Stomach (tissue), 4 donors: ENCODE measurements at regions not wholly inside any gene's neighbourhood (a gene's known extent, or its start where the extent isn't known, plus 50 kb on each side); places are given as distances from the start of the nearest gene placed in this dataset.

Experiments used
- POLR2A ChIP-seq, 4 donors: fragments of 450-650 bp; IDR thresholded peaks; one replicate each; pipeline ENCODE4 v1.6.1; 2016; ENCODE audit warnings: antibody characterized with exemption in 4 of 4, control low read depth in 2 of 4, mild to moderate bottlenecking in 1 of 4, moderate library complexity in 1 of 4
- TF ChIP-seq, protein P1 (sequence below), 7 experiments: fragments of 450-650 bp in 4 of 7; fragments of 200-600 bp in 3 of 7; sonication (generic) in 3 of 7; IDR thresholded peaks; one replicate each; pipeline ENCODE4 v1.5.1; 2016 to 2019; ENCODE audit warnings: antibody characterized with exemption in 7 of 7, control low read depth in 2 of 7, mild to moderate bottlenecking in 1 of 7

DNA sequence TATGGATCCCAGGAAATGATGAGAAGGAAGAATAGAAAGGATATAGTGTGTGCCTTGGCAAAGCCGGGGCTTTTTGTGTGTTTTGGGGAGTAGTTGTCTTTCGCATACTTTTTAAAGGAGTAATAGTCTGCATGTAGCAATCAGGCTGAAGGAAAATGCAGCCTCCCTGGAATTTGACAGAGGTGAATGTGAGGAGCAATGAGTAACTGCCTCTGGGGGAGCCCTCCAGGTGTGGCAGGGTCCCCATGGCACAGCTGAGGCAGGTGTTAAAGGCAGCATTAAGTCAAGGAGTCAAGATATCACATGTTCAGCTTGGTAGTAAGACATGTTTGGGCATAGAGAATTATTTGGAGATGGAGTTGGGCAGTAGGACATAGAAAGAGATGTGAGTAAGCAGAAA, 203.1 kb downstream of the C6orf118 start:
- TF ChIP-seq POLR2A (IDR thresholded peaks at IDR 0.05), result no peak
- TF ChIP-seq, protein P1, sequence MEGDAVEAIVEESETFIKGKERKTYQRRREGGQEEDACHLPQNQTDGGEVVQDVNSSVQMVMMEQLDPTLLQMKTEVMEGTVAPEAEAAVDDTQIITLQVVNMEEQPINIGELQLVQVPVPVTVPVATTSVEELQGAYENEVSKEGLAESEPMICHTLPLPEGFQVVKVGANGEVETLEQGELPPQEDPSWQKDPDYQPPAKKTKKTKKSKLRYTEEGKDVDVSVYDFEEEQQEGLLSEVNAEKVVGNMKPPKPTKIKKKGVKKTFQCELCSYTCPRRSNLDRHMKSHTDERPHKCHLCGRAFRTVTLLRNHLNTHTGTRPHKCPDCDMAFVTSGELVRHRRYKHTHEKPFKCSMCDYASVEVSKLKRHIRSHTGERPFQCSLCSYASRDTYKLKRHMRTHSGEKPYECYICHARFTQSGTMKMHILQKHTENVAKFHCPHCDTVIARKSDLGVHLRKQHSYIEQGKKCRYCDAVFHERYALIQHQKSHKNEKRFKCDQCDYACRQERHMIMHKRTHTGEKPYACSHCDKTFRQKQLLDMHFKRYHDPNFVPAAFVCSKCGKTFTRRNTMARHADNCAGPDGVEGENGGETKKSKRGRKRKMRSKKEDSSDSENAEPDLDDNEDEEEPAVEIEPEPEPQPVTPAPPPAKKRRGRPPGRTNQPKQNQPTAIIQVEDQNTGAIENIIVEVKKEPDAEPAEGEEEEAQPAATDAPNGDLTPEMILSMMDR (IDR thresholded peaks at IDR 0.05), result no peak
